Middle frontal gyrus (tissue), 1 donor: ENCODE measurements at regions not wholly inside any gene's neighbourhood (a gene's known extent, or its start where the extent isn't known, plus 50 kb on each side); places are given as distances from the start of the nearest gene placed in this dataset.

Experiments used
- DNase-seq: peaks from one replicate; pipeline ENCODE4 v3.0.0-alpha.2; 2015; ENCODE audit warnings: low spot score; ENCODE audit errors: extremely low spot score

GRCh38 chr11:92531065-92531739 lies 306.6 kb downstream of the FAT3 start:
- no peak for DNase-seq

- no peak for DNase-seq
Observed at GRCh38 chr11:92533657-92534335, 309.2 kb downstream of the FAT3 start.

- DNase-seq, result no peak
Observed at GRCh38 chr11:92536883-92537282, 312.3 kb downstream of the FAT3 start.

- no peak for DNase-seq
Observed at GRCh38 chr11:92540096-92540495, 315.5 kb downstream of the FAT3 start.

- no peak for DNase-seq
Observed at GRCh38 chr11:92545906-92546471, 321.4 kb downstream of the FAT3 start.

- DNase-seq, result no peak
Observed at GRCh38 chr11:92546603-92547002, 322.0 kb downstream of the FAT3 start.

- DNase-seq, result no peak
Observed at GRCh38 chr11:92550411-92550810, 325.8 kb downstream of the FAT3 start.

- DNase-seq, result no peak
Observed at GRCh38 chr11:92550871-92551270, 326.3 kb downstream of the FAT3 start.

- DNase-seq, result no peak
Observed at GRCh38 chr11:92552942-92553341, 328.3 kb downstream of the FAT3 start.

- DNase-seq, result no peak
Observed at GRCh38 chr11:92554688-92555087, 330.1 kb downstream of the FAT3 start.

GRCh38 chr11:92556431-92556830 lies 331.8 kb downstream of the FAT3 start:
- DNase-seq, result no peak

- no peak for DNase-seq
Observed at GRCh38 chr11:92557879-92558278, 333.3 kb downstream of the FAT3 start.

GRCh38 chr11:92558323-92558722 lies 333.7 kb downstream of the FAT3 start:
- DNase-seq, result no peak

GRCh38 chr11:92569726-92570125 lies 345.1 kb downstream of the FAT3 start:
- no peak for DNase-seq

GRCh38 chr11:92572559-92572958 lies 347.9 kb downstream of the FAT3 start:
- DNase-seq, result no peak

- DNase-seq, result no peak
Observed at GRCh38 chr11:92576315-92576714, 351.7 kb downstream of the FAT3 start.

- no peak for DNase-seq
Observed at GRCh38 chr11:92580908-92581307, 356.3 kb downstream of the FAT3 start.

GRCh38 chr11:92588393-92588792 lies 363.8 kb downstream of the FAT3 start:
- no peak for DNase-seq

GRCh38 chr11:92589512-92589911 lies 364.9 kb downstream of the FAT3 start:
- no peak for DNase-seq

GRCh38 chr11:92591521-92591920 lies 366.9 kb downstream of the FAT3 start:
- no peak for DNase-seq

- no peak for DNase-seq
Observed at GRCh38 chr11:92594251-92594650, 369.6 kb downstream of the FAT3 start.

- DNase-seq, result no peak
Observed at GRCh38 chr11:92595052-92595451, 370.4 kb downstream of the FAT3 start.
